Vagina (tissue), 2 donors: ENCODE measurements at regions not wholly inside any gene's neighbourhood (a gene's known extent, or its start where the extent isn't known, plus 50 kb on each side); places are given as distances from the start of the nearest gene placed in this dataset.

ENCODE experiments used
- POLR2A ChIP-seq, 2 donors: fragments of 450-650 bp; IDR thresholded peaks; one replicate each; pipeline ENCODE4 v1.6.1; 2017; ENCODE audit warnings: antibody characterized with exemption in 2 of 2, mild to moderate bottlenecking in 2 of 2, moderate library complexity in 2 of 2
- TF ChIP-seq, protein P1 (sequence below), 3 experiments: fragments of 450-650 bp in 2 of 3; fragments of 200-600 bp in 1 of 3; sonication (generic) in 1 of 3; IDR thresholded peaks; one replicate each; pipeline ENCODE4 v1.5.1; 2017 to 2019; ENCODE audit warnings: antibody characterized with exemption in 3 of 3, mild to moderate bottlenecking in 2 of 3, moderate library complexity in 2 of 3

DNA sequence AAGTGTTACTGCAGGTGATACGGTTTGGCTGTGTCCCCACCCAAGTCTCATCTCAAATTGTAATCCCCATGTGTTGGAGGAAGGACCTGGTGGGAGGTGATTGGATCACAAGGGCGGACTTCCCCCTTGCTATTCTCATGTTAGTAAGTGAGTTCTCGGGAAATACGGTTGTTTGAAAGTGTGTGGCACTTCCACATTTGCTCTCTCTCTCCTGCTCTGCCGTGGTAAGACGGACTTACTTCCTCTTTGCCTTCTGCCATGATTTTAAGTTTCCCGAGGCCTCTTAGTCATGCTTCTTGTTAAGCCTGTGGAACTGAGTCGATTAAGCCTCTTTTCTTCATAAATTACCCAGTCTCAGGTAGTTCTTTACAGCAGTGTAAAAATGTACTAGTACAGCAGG, 65.2 kb upstream of the SLC7A11 start:
- TF ChIP-seq, protein P1, sequence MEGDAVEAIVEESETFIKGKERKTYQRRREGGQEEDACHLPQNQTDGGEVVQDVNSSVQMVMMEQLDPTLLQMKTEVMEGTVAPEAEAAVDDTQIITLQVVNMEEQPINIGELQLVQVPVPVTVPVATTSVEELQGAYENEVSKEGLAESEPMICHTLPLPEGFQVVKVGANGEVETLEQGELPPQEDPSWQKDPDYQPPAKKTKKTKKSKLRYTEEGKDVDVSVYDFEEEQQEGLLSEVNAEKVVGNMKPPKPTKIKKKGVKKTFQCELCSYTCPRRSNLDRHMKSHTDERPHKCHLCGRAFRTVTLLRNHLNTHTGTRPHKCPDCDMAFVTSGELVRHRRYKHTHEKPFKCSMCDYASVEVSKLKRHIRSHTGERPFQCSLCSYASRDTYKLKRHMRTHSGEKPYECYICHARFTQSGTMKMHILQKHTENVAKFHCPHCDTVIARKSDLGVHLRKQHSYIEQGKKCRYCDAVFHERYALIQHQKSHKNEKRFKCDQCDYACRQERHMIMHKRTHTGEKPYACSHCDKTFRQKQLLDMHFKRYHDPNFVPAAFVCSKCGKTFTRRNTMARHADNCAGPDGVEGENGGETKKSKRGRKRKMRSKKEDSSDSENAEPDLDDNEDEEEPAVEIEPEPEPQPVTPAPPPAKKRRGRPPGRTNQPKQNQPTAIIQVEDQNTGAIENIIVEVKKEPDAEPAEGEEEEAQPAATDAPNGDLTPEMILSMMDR (IDR thresholded peaks at IDR 0.05), result no peak
- no peak for TF ChIP-seq POLR2A (IDR thresholded peaks at IDR 0.05)
